ENCODE measurements at regions not wholly inside any gene's neighbourhood (a gene's known extent, or its start where the extent isn't known, plus 50 kb on each side); places are given as distances from the start of the nearest gene placed in this dataset.

DNA sequence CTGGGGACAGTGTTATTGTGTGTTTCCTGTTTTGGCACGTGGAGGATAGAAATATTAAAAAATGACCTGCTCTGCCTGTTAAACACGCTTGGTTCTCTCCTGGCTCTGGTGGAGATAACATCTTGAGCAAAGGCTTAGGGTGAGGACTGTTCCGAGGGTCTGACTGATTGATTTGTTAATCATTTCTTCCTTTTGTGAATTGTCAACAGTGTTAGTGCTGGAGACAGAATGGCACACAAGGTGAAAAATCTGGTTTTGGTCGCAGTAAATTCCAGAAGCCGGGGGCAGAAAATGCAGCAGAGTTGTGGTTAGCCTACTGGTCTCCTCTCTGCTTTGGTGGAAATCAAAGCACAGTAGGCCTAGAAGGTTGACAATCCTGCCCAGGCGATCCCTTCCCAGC is 163.6 kb downstream of the FGF9 start:
- TF ChIP-seq, protein P1, sequence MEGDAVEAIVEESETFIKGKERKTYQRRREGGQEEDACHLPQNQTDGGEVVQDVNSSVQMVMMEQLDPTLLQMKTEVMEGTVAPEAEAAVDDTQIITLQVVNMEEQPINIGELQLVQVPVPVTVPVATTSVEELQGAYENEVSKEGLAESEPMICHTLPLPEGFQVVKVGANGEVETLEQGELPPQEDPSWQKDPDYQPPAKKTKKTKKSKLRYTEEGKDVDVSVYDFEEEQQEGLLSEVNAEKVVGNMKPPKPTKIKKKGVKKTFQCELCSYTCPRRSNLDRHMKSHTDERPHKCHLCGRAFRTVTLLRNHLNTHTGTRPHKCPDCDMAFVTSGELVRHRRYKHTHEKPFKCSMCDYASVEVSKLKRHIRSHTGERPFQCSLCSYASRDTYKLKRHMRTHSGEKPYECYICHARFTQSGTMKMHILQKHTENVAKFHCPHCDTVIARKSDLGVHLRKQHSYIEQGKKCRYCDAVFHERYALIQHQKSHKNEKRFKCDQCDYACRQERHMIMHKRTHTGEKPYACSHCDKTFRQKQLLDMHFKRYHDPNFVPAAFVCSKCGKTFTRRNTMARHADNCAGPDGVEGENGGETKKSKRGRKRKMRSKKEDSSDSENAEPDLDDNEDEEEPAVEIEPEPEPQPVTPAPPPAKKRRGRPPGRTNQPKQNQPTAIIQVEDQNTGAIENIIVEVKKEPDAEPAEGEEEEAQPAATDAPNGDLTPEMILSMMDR (IDR thresholded peaks at IDR 0.05; ENCODE audit: extremely low read depth in 1 of 2, insufficient read depth in 1 of 2, low read depth in 1 of 2, low read length in 2 of 2) = no peak
- no peak for TF ChIP-seq POLR2A (IDR thresholded peaks at IDR 0.05; ENCODE audit: low read depth, low read length)
- no peak for TF ChIP-seq EZH2 (IDR thresholded peaks at IDR 0.05; ENCODE audit: borderline replicate concordance, low read depth, low read length, severe bottlenecking)
- TF ChIP-seq, protein P2, sequence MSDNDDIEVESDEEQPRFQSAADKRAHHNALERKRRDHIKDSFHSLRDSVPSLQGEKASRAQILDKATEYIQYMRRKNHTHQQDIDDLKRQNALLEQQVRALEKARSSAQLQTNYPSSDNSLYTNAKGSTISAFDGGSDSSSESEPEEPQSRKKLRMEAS (IDR thresholded peaks at IDR 0.05; ENCODE audit: insufficient read depth, insufficient read length) = no peak
- no peak for TF ChIP-seq POLR2AphosphoS5 (IDR thresholded peaks at IDR 0.05; ENCODE audit: insufficient read depth, low read depth, low read length)
- TF ChIP-seq FOS (IDR thresholded peaks at IDR 0.05; ENCODE audit: borderline replicate concordance, insufficient read depth, low read length) = no peak

All from endothelial cell of umbilical vein (primary cell).